Stomach (tissue), 8 donors: ENCODE measurements at regions not wholly inside any gene's neighbourhood (a gene's known extent, or its start where the extent isn't known, plus 50 kb on each side); places are given as distances from the start of the nearest gene placed in this dataset.

ENCODE experiments used
- DNase-seq, 2 donors: peaks; one replicate each; pipeline versions ENCODE4 v3.0.0 to v3.0.0-alpha.2; 2013 to 2019
- H3K27ac ChIP-seq, 5 donors: fragments of 200-600 bp in 4 of 5; sonication (generic) in 4 of 5; one replicate each; pipeline ENCODE4 v1.5.1; 2013 to 2019; ENCODE audit warnings: mild to moderate bottlenecking in 1 of 5, moderate library complexity in 1 of 5
- H3K27me3 ChIP-seq, 3 donors: fragments of 200-600 bp; sonication (generic); one replicate each; pipeline ENCODE4 v1.5.1; 2017 to 2019; ENCODE audit warnings: mixed run types in 1 of 3
- H3K36me3 ChIP-seq, 4 donors: fragments of 200-600 bp; sonication (generic); 1 replicate in 3 of 4; 2 replicates in 1 of 4; pipeline ENCODE4 v1.5.1; 2016 to 2019
- H3K4me1 ChIP-seq, 4 donors: fragments of 200-600 bp; sonication (generic); one replicate each; pipeline ENCODE4 v1.5.1; 2016 to 2019
- H3K4me3 ChIP-seq, 4 donors: fragments of 200-600 bp; sonication (generic) in 3 of 4; one replicate each; pipeline ENCODE4 v1.5.1; 2016 to 2019; ENCODE audit warnings: mild to moderate bottlenecking in 1 of 4
- H3K9me3 ChIP-seq, 4 donors: fragments of 200-600 bp; sonication (generic); one replicate each; pipeline ENCODE4 v1.5.1; 2016 to 2019
- CTCF ChIP-seq, 7 experiments: fragments of 450-650 bp in 4 of 7; fragments of 200-600 bp in 3 of 7; sonication (generic) in 3 of 7; IDR thresholded peaks; one replicate each; pipeline ENCODE4 v1.5.1; 2016 to 2019; ENCODE audit warnings: antibody characterized with exemption in 7 of 7, control low read depth in 2 of 7, mild to moderate bottlenecking in 1 of 7
- EP300 ChIP-seq: sonication (generic); formaldehyde crosslinking; IDR thresholded peaks from one replicate; pipeline ENCODE4 v1.6.1; 2017; ENCODE audit warnings: antibody characterized with exemption
- POLR2A ChIP-seq, 4 donors: fragments of 450-650 bp; IDR thresholded peaks; one replicate each; pipeline ENCODE4 v1.6.1; 2016; ENCODE audit warnings: antibody characterized with exemption in 4 of 4, control low read depth in 2 of 4, mild to moderate bottlenecking in 1 of 4, moderate library complexity in 1 of 4
- POLR2AphosphoS5 ChIP-seq, 3 donors: sonication (generic); formaldehyde crosslinking; IDR thresholded peaks; one replicate each; pipeline ENCODE4 v1.6.1; 2016; ENCODE audit warnings: antibody characterized with exemption in 3 of 3
- WGBS, 5 donors: extraction: QIAGEN DNeasy Blood & Tissue Kit in 3 of 5; methylation state at CpG; one replicate each; pipeline versions ENCODE4 v1.1.5 to v1.1.7; 2013 to 2018; 5-methylcytosine and 5-hydroxymethylcytosine counted together
- intact Hi-C: fragments of 100-400 bp; cut with DNase I; formaldehyde crosslinking; loops from one replicate; pipeline ENCODE4 v1.15.1; 2023; ENCODE audit warnings: low total_unique reads
- donor health status: healthy with polysubstance abuse.
- donor health status: Bipolar disorder and iron deficiency.
- donor health status: healthy.

- Histone ChIP-seq H3K4me1 (no peaks in the 10 kb centered on the region), H3K27ac (no peak overlapping the region), H3K9me3 (no peaks in the 10 kb centered on the region), H3K4me3 (no peak overlapping the region), H3K36me3 (no peaks in the 10 kb centered on the region), H3K27me3 (no peaks in the 10 kb centered on the region)
- DNase-seq, result no peak
- intact Hi-C loops, result no loop called here
- 39 to 72% (median 64%) methylated on average over 1 of the region's 1 CpG for WGBS, 5 donors
- no peak for TF ChIP-seq CTCF (IDR thresholded peaks at IDR 0.05)
- TF ChIP-seq POLR2A (IDR thresholded peaks at IDR 0.05), result no peak
- TF ChIP-seq EP300, result no peak
- TF ChIP-seq POLR2AphosphoS5 (IDR thresholded peaks at IDR 0.05), result no peak
These were observed 234.2 kb downstream of the TBX15 start for GRCh38 chr1:118753976-118754375.

GRCh38 chr1:118751166-118751565 lies 237.0 kb downstream of the TBX15 start:
- intact Hi-C loops, result no loop called here
- no peak overlapping the region for H3K4me3 ChIP-seq
- H3K4me1 ChIP-seq, result no peaks in the 10 kb centered on the region
- H3K27me3 ChIP-seq, result no peaks in the 10 kb centered on the region
- TF ChIP-seq POLR2A (IDR thresholded peaks at IDR 0.05), result no peak
- no peaks in the 10 kb centered on the region for H3K36me3 ChIP-seq
- H3K9me3 ChIP-seq, result peaks cover 0 to 6% (median 0%) of the 10 kb centered on the region in 4 donors
- H3K27ac ChIP-seq, result no peak overlapping the region
- no peak for DNase-seq

GRCh38 chr1:118744420-118744819 lies 243.7 kb downstream of the TBX15 start:
- DNase-seq, result no peak
- H3K27ac ChIP-seq, result no peak overlapping the region
- TF ChIP-seq POLR2AphosphoS5 (IDR thresholded peaks at IDR 0.05), result no peak
- TF ChIP-seq CTCF (IDR thresholded peaks at IDR 0.05), result no peak
- TF ChIP-seq EP300, result no peak
- TF ChIP-seq POLR2A (IDR thresholded peaks at IDR 0.05), result no peak

GRCh38 chr1:118739501-118739900 lies 248.6 kb downstream of the TBX15 start:
- WGBS, 5 donors, result 43 to 52% (median 50%) methylated on average over 4 of the region's 4 CpGs
- TF ChIP-seq CTCF (IDR thresholded peaks at IDR 0.05) (no peak), POLR2A (IDR thresholded peaks at IDR 0.05) (no peak), EP300 (no peak), POLR2AphosphoS5 (IDR thresholded peaks at IDR 0.05) (no peak)

More at GRCh38 chr1:118744420-118744819, 243.7 kb downstream of the TBX15 start:
- intact Hi-C loops, result no loop called here
- peaks cover 0 to 7% (median 0%) of the 10 kb centered on the region in 4 donors for H3K9me3 ChIP-seq
- WGBS, 5 donors, result 81 to 95% (median 89%) methylated on average over 1 of the region's 1 CpG
- no peaks in the 10 kb centered on the region for H3K27me3 ChIP-seq
- H3K4me3 ChIP-seq, result no peak overlapping the region
- no peaks in the 10 kb centered on the region for H3K36me3 ChIP-seq
- no peaks in the 10 kb centered on the region for H3K4me1 ChIP-seq

GRCh38 chr1:118736322-118736721 lies 251.8 kb downstream of the TBX15 start:
- H3K4me1 ChIP-seq, result no peaks in the 10 kb centered on the region
- H3K9me3 ChIP-seq, result no peaks in the 10 kb centered on the region
- H3K27me3 ChIP-seq, result no peaks in the 10 kb centered on the region
- H3K36me3 ChIP-seq, result no peaks in the 10 kb centered on the region
- DNase-seq, result no peak
- no peak overlapping the region for H3K4me3 ChIP-seq
- TF ChIP-seq EP300 (no peak), POLR2AphosphoS5 (IDR thresholded peaks at IDR 0.05) (no peak), POLR2A (IDR thresholded peaks at IDR 0.05) (no peak), CTCF (IDR thresholded peaks at IDR 0.05) (no peak)
- WGBS, 5 donors, result 84 to 100% (median 95%) methylated on average over 1 of the region's 1 CpG
- no peak overlapping the region for H3K27ac ChIP-seq
- intact Hi-C loops, result no loop called here

More at GRCh38 chr1:118739501-118739900, 248.6 kb downstream of the TBX15 start:
- DNase-seq, result no peak
- H3K36me3 ChIP-seq, result no peaks in the 10 kb centered on the region
- no peaks in the 10 kb centered on the region for H3K4me1 ChIP-seq
- no peak overlapping the region for H3K4me3 ChIP-seq
- intact Hi-C loops, result no loop called here
- H3K27ac ChIP-seq, result no peak overlapping the region
- H3K27me3 ChIP-seq, result no peaks in the 10 kb centered on the region
- no peaks in the 10 kb centered on the region for H3K9me3 ChIP-seq
